Suprapubic skin (tissue), 4 donors: ENCODE measurements at regions not wholly inside any gene's neighbourhood (a gene's known extent, or its start where the extent isn't known, plus 50 kb on each side); places are given as distances from the start of the nearest gene placed in this dataset.

Experiments
- DNase-seq, 2 donors: peaks; one replicate each; pipeline ENCODE4 v3.0.0-alpha.2; 2019; ENCODE audit warnings: low spot score in 2 of 2
- H3K27ac ChIP-seq: fragments of 200-600 bp; sonication (generic); one replicate; pipeline ENCODE4 v1.5.1; 2019
- H3K27me3 ChIP-seq: fragments of 200-600 bp; sonication (generic); one replicate; pipeline ENCODE4 v1.5.1; 2019
- H3K36me3 ChIP-seq: fragments of 200-600 bp; sonication (generic); one replicate; pipeline ENCODE4 v1.5.1; 2019
- H3K4me1 ChIP-seq: fragments of 200-600 bp; sonication (generic); one replicate; pipeline ENCODE4 v1.5.1; 2019
- H3K4me3 ChIP-seq: fragments of 200-600 bp; sonication (generic); one replicate; pipeline ENCODE4 v1.5.1; 2019; ENCODE audit warnings: mild to moderate bottlenecking
- H3K9me3 ChIP-seq: fragments of 200-600 bp; sonication (generic); one replicate; pipeline ENCODE4 v1.5.1; 2019
- CTCF ChIP-seq, 2 donors: fragments of 200-600 bp in 1 of 2; fragments of 450-650 bp in 1 of 2; sonication (generic) in 1 of 2; IDR thresholded peaks; one replicate each; pipeline ENCODE4 v1.5.1; 2016 to 2019; ENCODE audit warnings: antibody characterized with exemption in 2 of 2, mild to moderate bottlenecking in 1 of 2, moderate library complexity in 1 of 2
- EP300 ChIP-seq: sonication (generic); formaldehyde crosslinking; IDR thresholded peaks from one replicate; pipeline ENCODE4 v1.6.1; 2017; ENCODE audit warnings: antibody characterized with exemption
- POLR2A ChIP-seq, 2 donors: fragments of 450-650 bp; IDR thresholded peaks; one replicate each; pipeline ENCODE4 v1.6.1; 2017; ENCODE audit warnings: antibody characterized with exemption in 2 of 2, mild to moderate bottlenecking in 2 of 2, moderate library complexity in 2 of 2
- POLR2AphosphoS5 ChIP-seq, 3 donors: sonication (generic); formaldehyde crosslinking; IDR thresholded peaks; one replicate each; pipeline ENCODE4 v1.6.1; 2017; ENCODE audit warnings: antibody characterized with exemption in 3 of 3
- WGBS: methylation state at CpG from one replicate; pipeline ENCODE4 v1.1.5; 2018; 5-methylcytosine and 5-hydroxymethylcytosine counted together

DNA sequence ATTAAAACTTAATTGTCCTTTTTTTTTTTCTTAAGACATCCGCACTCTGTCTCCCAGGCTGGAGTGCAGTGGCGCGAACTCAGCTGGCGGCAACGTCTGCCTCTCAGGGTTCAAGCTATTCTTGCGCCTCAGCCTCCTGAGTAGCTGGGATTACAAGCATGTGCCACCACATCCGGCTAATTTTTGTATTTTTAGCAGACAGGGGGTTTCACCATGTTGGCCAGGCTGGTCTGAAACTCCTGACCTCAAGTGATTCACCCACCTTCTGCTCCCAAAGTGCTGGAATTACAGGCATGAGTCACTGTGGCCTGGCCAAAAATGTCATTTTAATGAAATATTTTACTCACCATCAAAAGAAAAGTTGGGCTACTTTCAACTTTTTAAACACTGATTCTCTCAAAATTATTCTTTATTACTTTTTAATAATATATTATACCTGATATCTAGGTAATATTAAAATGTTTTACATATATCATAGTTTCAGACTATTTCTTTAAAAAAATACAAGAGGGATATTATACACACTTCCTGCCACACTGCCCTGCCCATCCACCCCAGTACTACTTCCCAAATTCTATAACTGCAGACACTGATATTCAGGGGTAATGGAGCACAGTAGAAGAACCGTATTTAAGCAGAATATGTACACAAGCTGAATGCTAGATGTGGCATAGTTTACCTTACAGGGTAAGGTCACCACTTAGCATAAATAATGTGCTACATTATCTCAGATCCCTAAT, 723.9 kb upstream of the ZNF385D start:
- Histone ChIP-seq H3K36me3 (no peaks in the 10 kb centered on the region), H3K27ac (no peak overlapping the region), H3K27me3 (no peaks in the 10 kb centered on the region), H3K4me3 (no peak overlapping the region), H3K4me1 (no peaks in the 10 kb centered on the region), H3K9me3 (no peaks in the 10 kb centered on the region)
- no peak for DNase-seq
- TF ChIP-seq POLR2AphosphoS5 (IDR thresholded peaks at IDR 0.05) (no peak), POLR2A (IDR thresholded peaks at IDR 0.05) (no peak), CTCF (IDR thresholded peaks at IDR 0.05) (no peak), EP300 (no peak)
- 81% methylated on average over 8 of the region's 8 CpGs for WGBS

GRCh38 chr3:22475665-22476240, 724.7 kb upstream of the ZNF385D start:
- Histone ChIP-seq H3K4me3 (no peak overlapping the region), H3K27me3 (no peaks in the 10 kb centered on the region), H3K36me3 (no peaks in the 10 kb centered on the region), H3K4me1 (no peaks in the 10 kb centered on the region), H3K9me3 (no peaks in the 10 kb centered on the region), H3K27ac (no peak overlapping the region)
- DNase-seq = no peak
- 86% methylated on average over 3 of the region's 3 CpGs for WGBS
- TF ChIP-seq EP300 (no peak), CTCF (IDR thresholded peaks at IDR 0.05) (no peak), POLR2A (IDR thresholded peaks at IDR 0.05) (no peak), POLR2AphosphoS5 (IDR thresholded peaks at IDR 0.05) (no peak)

- Histone ChIP-seq H3K27ac (no peak overlapping the region), H3K27me3 (no peaks in the 10 kb centered on the region), H3K36me3 (no peaks in the 10 kb centered on the region), H3K4me1 (no peaks in the 10 kb centered on the region), H3K4me3 (no peak overlapping the region), H3K9me3 (no peaks in the 10 kb centered on the region)
- 27% methylated on average over 1 of the region's 1 CpG for WGBS
- TF ChIP-seq CTCF (IDR thresholded peaks at IDR 0.05) = no peak
- TF ChIP-seq POLR2AphosphoS5 (IDR thresholded peaks at IDR 0.05) = no peak
- no peak for TF ChIP-seq EP300
- TF ChIP-seq POLR2A (IDR thresholded peaks at IDR 0.05) = no peak
- DNase-seq = no peak
These were observed 726.0 kb upstream of the ZNF385D start for GRCh38 chr3:22476976-22477375.

DNA sequence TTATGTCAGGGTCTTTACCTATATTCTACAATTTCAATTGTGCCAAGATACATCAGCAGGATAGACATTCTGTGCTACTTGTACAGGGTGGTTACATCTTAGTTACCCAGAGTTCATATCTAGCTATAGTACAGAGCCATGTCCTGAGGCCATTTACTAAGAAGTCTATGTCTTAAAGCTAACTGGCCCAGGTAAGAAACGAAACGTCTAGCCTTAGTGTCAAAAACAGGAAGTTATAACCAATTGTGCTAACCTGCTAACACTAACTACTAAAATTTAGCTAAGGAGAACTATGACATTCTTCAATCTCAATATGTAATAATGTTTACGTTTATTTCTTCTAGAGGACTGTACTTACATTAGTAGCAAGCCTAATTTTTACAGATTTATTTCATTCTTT, 717.2 kb upstream of the UBE2E2 start:
- Histone ChIP-seq H3K36me3 (no peaks in the 10 kb centered on the region), H3K27me3 (no peaks in the 10 kb centered on the region), H3K9me3 (no peaks in the 10 kb centered on the region), H3K27ac (no peak overlapping the region), H3K4me1 (no peaks in the 10 kb centered on the region), H3K4me3 (no peak overlapping the region)
- WGBS = 63% methylated on average over 3 of the region's 3 CpGs
- no peak for DNase-seq
- TF ChIP-seq EP300 = no peak
- no peak for TF ChIP-seq POLR2A (IDR thresholded peaks at IDR 0.05)
- no peak for TF ChIP-seq POLR2AphosphoS5 (IDR thresholded peaks at IDR 0.05)
- no peak for TF ChIP-seq CTCF (IDR thresholded peaks at IDR 0.05)

- no peak for DNase-seq
- Histone ChIP-seq H3K4me3 (no peak overlapping the region), H3K27me3 (no peaks in the 10 kb centered on the region), H3K4me1 (peaks cover 4% of the 10 kb centered on the region), H3K36me3 (no peaks in the 10 kb centered on the region), H3K9me3 (no peaks in the 10 kb centered on the region), H3K27ac (no peak overlapping the region)
- TF ChIP-seq EP300 = no peak
- TF ChIP-seq POLR2A (IDR thresholded peaks at IDR 0.05) = no peak
- TF ChIP-seq POLR2AphosphoS5 (IDR thresholded peaks at IDR 0.05) = no peak
- TF ChIP-seq CTCF (IDR thresholded peaks at IDR 0.05) = no peak
- WGBS = 74% methylated on average over 1 of the region's 1 CpG
These were observed 712.4 kb upstream of the UBE2E2 start for GRCh38 chr3:22490747-22491146.
